ENCODE measurements at regions not wholly inside any gene's neighbourhood (a gene's known extent, or its start where the extent isn't known, plus 50 kb on each side); places are given as distances from the start of the nearest gene placed in this dataset.
"Not testable (repeated sequence)": the region's sequence is repeated elsewhere in the genome, so short reads cannot be mapped to it uniquely, and the experiment has no call there.

- no peak for DNase-seq (ENCODE audit: low read depth in 2 of 2)
These were observed 65.7 kb downstream of the SLITRK5 start for GRCh38 chr13:87736849-87737385.

- no peak for DNase-seq (ENCODE audit: low read depth in 2 of 2)
These were observed 82.9 kb downstream of the SLITRK5 start for GRCh38 chr13:87754097-87754496.

GRCh38 chr13:87769445-87769844, 98.3 kb downstream of the SLITRK5 start:
- DNase-seq (ENCODE audit: low read depth in 2 of 2) = no peak

- DNase-seq (ENCODE audit: low read depth in 2 of 2) = no peak
These were observed 106.2 kb downstream of the SLITRK5 start for GRCh38 chr13:87777387-87777786.

DNA sequence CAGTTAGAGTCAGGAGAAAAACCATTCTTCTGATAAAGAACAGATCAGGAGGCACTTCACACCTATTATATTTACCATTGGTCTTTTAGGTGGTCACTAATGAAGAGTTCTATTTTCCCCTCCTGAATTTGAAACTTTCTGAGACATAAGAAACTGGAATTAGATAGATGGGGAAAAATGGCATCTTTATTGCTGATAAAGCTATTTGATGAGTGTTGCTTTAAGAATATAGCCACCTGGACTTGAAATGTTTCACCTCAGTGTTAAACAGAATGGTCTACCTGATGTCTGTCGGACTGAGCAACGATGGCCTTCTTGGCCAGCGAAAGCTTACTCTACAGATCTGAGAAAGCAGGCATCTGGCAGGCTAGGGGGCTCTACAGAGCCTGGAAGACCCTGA, 107.0 kb downstream of the SLITRK5 start:
- DNase-seq (ENCODE audit: low read depth in 2 of 2) = no peak

- DNase-seq (ENCODE audit: low read depth in 2 of 2) = no peak
These were observed 108.3 kb downstream of the SLITRK5 start for GRCh38 chr13:87779426-87779825.

DNA sequence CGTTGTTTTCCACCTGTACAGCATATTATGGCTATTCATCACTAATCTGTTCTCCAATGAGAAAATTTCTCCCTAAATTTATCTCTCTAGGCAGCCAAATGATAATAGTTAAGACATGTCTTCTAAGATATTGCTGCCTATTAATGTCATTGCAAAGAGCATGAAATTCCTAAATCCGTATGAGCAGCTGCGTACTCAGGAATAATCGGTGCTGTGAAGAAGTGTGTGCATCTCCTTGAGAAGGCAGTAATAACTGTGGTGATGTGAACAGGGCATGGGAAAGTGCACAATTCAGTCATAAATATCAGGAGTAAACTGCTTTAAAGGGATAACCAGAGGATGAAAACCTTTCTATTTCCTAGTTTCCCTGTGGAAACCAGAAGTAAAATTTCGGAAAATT, 112.2 kb downstream of the SLITRK5 start:
- no peak for DNase-seq (ENCODE audit: low read depth in 2 of 2)

GRCh38 chr13:87788363-87788762, 117.2 kb downstream of the SLITRK5 start:
- no peak for DNase-seq (ENCODE audit: low read depth in 2 of 2)

DNA sequence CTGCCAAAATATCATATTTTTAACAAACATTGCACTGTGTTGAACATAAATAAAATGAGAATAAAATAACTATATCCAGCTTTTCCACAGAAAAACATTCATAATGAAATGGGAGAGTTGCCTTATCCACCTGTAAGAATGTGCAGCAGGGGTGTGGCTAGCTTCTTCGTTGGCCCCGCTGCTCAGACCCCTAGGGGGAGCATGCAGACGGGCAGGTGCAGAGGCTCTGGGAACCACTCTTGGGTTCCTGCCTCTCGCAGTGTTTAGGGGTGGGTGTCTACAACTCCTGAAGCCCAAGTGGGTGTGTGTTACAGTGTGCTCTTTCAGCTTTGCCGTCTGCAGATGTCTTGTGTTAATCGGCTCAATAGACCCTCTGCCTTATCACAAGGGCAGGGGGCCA, 121.7 kb downstream of the SLITRK5 start:
- no peak for DNase-seq (ENCODE audit: low read depth in 2 of 2)

GRCh38 chr13:87798536-87798935, 127.4 kb downstream of the SLITRK5 start:
- DNase-seq (ENCODE audit: low read depth in 2 of 2) = no peak

DNA sequence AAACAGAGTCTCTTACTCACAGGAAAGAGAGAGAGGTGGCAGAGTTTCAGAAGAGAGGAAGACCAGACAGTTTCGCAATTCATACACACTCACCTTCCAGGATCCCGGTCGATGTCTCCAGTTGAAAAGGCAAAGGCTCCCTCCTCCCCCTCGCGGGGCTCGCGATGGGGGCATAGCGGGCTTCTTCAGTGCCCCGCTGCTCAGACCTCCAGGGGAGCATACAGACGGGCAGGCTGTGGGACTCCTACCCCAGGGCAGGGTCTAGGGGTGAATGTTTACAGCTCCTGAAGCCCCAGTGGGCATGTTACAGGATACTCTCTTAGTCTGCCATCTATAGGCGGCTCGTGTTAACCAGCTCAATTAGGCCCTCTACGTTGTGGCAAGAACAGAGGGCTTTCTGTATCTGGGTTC, 139.2 kb downstream of the SLITRK5 start:
- no peak for DNase-seq (ENCODE audit: low read depth in 2 of 2)

- no peak for DNase-seq (ENCODE audit: low read depth in 2 of 2)
These were observed 139.8 kb downstream of the SLITRK5 start for GRCh38 chr13:87810920-87811344.

DNA sequence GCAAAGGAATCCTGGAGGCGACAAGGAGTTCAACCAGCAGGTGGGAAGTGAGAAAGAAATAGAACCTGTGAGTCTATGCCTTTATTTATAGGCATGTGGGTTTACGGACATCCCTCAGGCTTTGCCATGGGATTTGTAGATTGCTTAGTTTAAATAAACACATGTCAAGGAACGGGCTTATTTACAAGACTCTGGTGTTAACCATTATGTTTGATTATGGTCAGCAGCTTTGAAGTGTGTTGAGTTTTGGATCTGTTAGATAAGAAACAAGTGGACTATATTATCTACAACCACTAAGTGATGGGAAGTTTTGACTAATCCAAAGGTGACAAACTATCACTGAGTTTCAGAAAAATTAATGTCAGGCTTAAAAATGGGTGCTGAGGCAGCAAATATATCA, 143.2 kb downstream of the SLITRK5 start:
- no peak for DNase-seq (ENCODE audit: low read depth in 2 of 2)

DNA sequence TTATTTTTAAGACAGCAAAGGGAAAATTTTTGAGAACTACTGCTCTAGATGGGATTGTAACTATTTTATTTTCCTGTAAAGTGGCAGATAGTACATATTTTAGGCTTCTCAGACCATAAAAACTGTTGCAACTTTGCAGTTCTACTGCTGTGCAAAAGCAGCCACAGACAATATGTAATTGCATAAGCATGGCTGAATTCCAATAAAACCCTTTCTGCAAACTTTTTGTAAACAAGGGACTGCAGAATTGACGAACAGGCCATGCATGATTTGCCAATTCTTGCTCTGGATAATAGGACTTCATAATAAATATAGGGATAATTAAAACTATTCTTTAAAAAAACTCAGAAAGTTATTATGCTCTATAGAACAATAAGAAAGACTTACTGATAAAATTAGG, 149.1 kb downstream of the SLITRK5 start:
- no peak for DNase-seq (ENCODE audit: low read depth in 2 of 2)

GRCh38 chr13:87821512-87821911, 150.3 kb downstream of the SLITRK5 start:
- no peak for DNase-seq (ENCODE audit: low read depth in 2 of 2)

DNA sequence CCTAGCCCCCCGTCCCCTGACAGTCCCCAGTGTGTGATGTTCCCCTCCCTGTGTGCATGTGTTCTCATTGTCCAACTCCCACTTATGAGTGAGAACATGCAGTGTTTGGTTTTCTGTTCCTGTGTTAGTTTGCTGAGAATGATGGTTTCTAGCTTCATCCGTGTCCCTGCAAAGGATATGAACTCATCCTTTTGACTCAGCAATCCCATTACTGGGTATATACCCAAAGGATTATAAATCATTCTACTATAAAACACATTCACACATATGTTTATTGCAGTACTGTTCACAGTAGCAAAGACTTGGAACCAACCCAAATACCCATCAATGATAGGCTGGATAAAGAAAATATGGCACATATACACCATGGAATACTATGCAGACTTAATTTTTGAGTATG, 155.1 kb downstream of the SLITRK5 start:
- DNase-seq (ENCODE audit: low read depth in 2 of 2) = not testable (repeated sequence)

GRCh38 chr13:87827479-87827878, 156.3 kb downstream of the SLITRK5 start:
- no peak for DNase-seq (ENCODE audit: low read depth in 2 of 2)

DNA sequence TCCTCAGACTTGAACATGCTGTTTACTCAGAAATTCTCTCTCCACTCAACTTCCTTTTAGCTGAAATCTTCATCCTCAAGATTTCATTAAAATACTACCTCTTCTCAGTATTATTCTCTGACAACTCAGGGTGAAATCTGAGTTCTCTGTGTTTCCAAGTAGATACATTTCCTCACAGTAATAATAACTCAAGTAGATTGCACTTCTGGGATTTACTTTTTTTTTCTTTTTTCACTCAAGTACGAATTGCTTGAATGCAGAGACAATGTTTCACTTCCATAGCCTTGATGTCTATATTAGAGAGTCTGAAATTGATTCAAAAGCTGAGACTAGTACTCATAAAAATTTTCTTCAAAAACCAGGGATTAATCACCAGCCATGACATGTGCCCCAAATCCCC, 166.4 kb downstream of the SLITRK5 start:
- DNase-seq (ENCODE audit: low read depth in 2 of 2) = no peak

DNA sequence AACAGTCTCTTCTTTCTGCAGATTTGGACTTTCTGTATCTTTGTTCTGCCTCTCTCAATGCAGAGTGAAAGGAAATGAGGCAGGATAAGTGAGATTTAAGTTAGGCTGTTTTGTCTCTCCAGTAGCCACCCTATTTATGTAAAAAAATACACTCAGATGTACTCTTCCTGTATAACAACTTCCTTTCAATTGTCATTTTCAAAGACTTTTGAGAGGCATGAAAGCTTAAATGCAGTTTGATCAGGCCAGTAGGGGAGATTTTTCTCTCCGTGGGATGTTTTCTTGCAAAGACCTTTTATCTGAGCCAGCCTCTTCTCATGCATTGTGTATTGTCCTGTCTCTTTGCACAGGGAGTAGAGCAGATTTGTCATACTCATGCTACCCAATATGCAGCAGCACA, 166.8 kb downstream of the SLITRK5 start:
- DNase-seq (ENCODE audit: low read depth in 2 of 2) = no peak

- DNase-seq (ENCODE audit: low read depth in 2 of 2) = no peak
These were observed 180.2 kb downstream of the SLITRK5 start for GRCh38 chr13:87851410-87851809.

DNA sequence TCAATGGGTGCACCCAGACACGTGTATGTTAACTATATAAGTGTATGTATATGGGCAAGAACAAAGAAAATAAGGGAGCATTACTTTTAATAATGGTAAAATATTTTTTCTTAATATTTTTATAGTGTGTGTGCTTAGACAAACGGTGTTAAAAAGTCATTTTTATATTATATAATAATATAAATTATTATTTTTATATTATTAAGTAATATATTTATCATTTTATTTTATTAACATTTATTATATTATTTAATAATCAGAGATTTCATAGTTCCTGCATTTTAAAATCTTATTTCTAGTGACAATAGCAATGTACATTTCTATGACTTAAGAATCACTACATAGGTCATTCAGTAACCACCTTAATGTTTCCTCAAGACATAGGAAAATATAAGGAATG, 184.4 kb downstream of the SLITRK5 start:
- DNase-seq (ENCODE audit: low read depth in 2 of 2) = no peak

DNA sequence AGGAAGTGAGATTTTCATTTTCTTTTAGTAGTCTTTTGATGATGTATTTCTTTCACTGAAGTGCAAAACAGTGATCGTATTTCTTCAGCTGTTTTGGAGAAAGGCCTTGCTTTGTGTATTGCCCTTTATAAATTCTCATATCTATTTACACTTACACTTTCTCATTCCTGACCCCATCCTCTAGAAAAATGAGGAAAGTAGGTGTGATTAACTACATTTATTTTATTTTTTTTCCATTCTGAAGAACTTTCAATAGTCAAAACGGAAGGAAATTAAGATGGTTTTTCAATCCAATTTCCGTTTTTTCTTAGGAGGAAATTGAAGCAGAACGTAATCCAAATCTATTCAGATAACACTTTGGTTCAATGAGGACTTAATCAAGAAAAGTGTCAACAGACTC, 188.1 kb downstream of the SLITRK5 start:
- DNase-seq (ENCODE audit: low read depth in 2 of 2) = no peak

- DNase-seq (ENCODE audit: low read depth in 2 of 2) = no peak
These were observed 196.3 kb downstream of the SLITRK5 start for GRCh38 chr13:87867426-87867825.

DNA sequence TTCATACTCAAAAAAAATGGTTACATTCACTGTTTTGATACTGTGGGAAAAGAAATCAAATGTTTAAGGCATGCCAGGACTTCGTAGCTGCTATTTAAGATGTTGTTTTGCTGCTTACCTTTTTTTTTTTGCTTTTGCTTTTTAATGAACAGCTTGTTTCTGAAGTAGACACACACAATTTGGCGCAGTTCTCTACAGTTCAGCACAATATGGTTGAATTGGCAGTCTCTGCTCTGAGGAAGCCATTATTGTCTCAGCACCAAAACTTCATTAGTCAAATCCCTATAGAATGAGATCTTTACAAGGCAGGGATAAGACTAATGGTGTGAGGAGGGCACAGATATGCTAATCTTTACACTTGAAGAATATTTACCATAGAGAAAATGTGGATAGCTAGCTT, 197.6 kb downstream of the SLITRK5 start:
- no peak for DNase-seq (ENCODE audit: low read depth in 2 of 2)

GRCh38 chr13:87872813-87873212, 201.6 kb downstream of the SLITRK5 start:
- DNase-seq (ENCODE audit: low read depth in 2 of 2) = no peak
